ENCODE measurements at regions not wholly inside any gene's neighbourhood (a gene's known extent, or its start where the extent isn't known, plus 50 kb on each side); places are given as distances from the start of the nearest gene placed in this dataset.

- Histone ChIP-seq H3K4me3 (ENCODE audit: low read depth in 2 of 2, low read length in 2 of 2) (no peak overlapping the region), H3K9me3 (ENCODE audit: control insufficient read depth, insufficient read depth, low read depth, low read length) (no peaks in the 10 kb centered on the region), H3K27me3 (ENCODE audit: control insufficient read depth, insufficient read depth, low read length) (peaks cover 2% of the 10 kb centered on the region; the same call in 1 of the 2 replicates), H3K4me1 (ENCODE audit: control insufficient read depth, insufficient read depth, low read length) (no peaks in the 10 kb centered on the region), H3K36me3 (ENCODE audit: control insufficient read depth, insufficient read depth, low read length) (no peaks in the 10 kb centered on the region), H3K27ac (ENCODE audit: low read length) (no peak overlapping the region)
- ATAC-seq: no peak
- no TSS peak for BruUV-seq (replicated peaks)
- DNase-seq (ENCODE audit: low read depth, low spot score): no peak
- in situ Hi-C loops (cut with HindIII; ENCODE audit: low pct_unique_long_range_greater_than_20kb, low sequenced_read_pairs) (no loop called here), intact Hi-C loops (cut with micrococcal nuclease; ENCODE audit: unreplicated experiment) (no loop called here)
- ChIA-PET CTCF (no interaction called here), POLR2A (no interaction called here)
- TF ChIP-seq TCF7L2 (IDR thresholded peaks at IDR 0.05; ENCODE audit: low read depth, low read length) (no peak), POLR2AphosphoS5 (IDR thresholded peaks at IDR 0.05; ENCODE audit: low read depth, low read length) (no peak), SIN3A (IDR thresholded peaks at IDR 0.05; ENCODE audit: borderline replicate concordance, insufficient read depth, low read depth, low read length) (no peak), REST (IDR thresholded peaks at IDR 0.05; ENCODE audit: insufficient read depth in 1 of 2, low read depth in 2 of 2, low read length in 1 of 2) (no peak)
These were observed 120.4 kb downstream of the CDH26 start for GRCh38 chr20:60078351-60079250.

- DNase-seq (ENCODE audit: low read depth, low spot score): no peak
- Histone ChIP-seq H3K36me3 (ENCODE audit: control insufficient read depth, insufficient read depth, low read length) (no peaks in the 10 kb centered on the region), H3K27ac (ENCODE audit: low read length) (no peak overlapping the region), H3K4me1 (ENCODE audit: control insufficient read depth, insufficient read depth, low read length) (no peaks in the 10 kb centered on the region), H3K27me3 (ENCODE audit: control insufficient read depth, insufficient read depth, low read length) (peaks cover 2% of the 10 kb centered on the region; the same call in 1 of the 2 replicates), H3K9me3 (ENCODE audit: control insufficient read depth, insufficient read depth, low read depth, low read length) (no peaks in the 10 kb centered on the region), H3K4me3 (ENCODE audit: low read depth in 2 of 2, low read length in 2 of 2) (no peak overlapping the region)
- intact Hi-C loops (cut with micrococcal nuclease; ENCODE audit: unreplicated experiment): no loop called here
- TF ChIP-seq CTCF (IDR thresholded peaks at IDR 0.05) (no peak), POLR2AphosphoS5 (IDR thresholded peaks at IDR 0.05; ENCODE audit: low read depth, low read length) (no peak), TCF7L2 (IDR thresholded peaks at IDR 0.05; ENCODE audit: low read depth, low read length) (no peak), SIN3A (IDR thresholded peaks at IDR 0.05; ENCODE audit: borderline replicate concordance, insufficient read depth, low read depth, low read length) (no peak), REST (IDR thresholded peaks at IDR 0.05; ENCODE audit: insufficient read depth in 1 of 2, low read depth in 2 of 2, low read length in 1 of 2) (no peak)
- in situ Hi-C loops (cut with HindIII; ENCODE audit: low pct_unique_long_range_greater_than_20kb, low sequenced_read_pairs): no loop called here
- no TSS peak for BruUV-seq (replicated peaks)
- ATAC-seq: no peak
- ChIA-PET POLR2A (no interaction called here), CTCF (no interaction called here)
These were observed 122.2 kb downstream of the CDH26 start for GRCh38 chr20:60080401-60080800.

Measured in Panc1 (cell line).